Hepatocyte (in vitro differentiated cells): ENCODE measurements at regions not wholly inside any gene's neighbourhood (a gene's known extent, or its start where the extent isn't known, plus 50 kb on each side); places are given as distances from the start of the nearest gene placed in this dataset.

Source experiments
- DNase-seq: peaks from one replicate; pipeline ENCODE4 v3.0.0-alpha.2; 2016; ENCODE audit warnings: low spot score
- H2AFZ ChIP-seq: fragments of 200-600 bp; sonication (generic); 2 replicates; pipeline ENCODE4 v1.6.0; 2016; ENCODE audit warnings: antibody characterized with exemption, mild to moderate bottlenecking
- H3K27ac ChIP-seq: fragments of 200-600 bp; sonication (generic); 2 replicates; pipeline ENCODE4 v1.5.1; 2016; ENCODE audit warnings: mild to moderate bottlenecking
- H3K27me3 ChIP-seq: fragments of 200-600 bp; sonication (generic); 2 replicates; pipeline ENCODE4 v1.6.1; 2016
- H3K36me3 ChIP-seq: fragments of 200-600 bp; sonication (generic); replicated peaks from 2 replicates; pipeline ENCODE4 v1.5.1; 2016; ENCODE audit warnings: low read depth; ENCODE audit not compliant: insufficient read depth
- H3K4me1 ChIP-seq: fragments of 200-600 bp; sonication (generic); 2 replicates; pipeline ENCODE4 v1.5.1; 2016; ENCODE audit warnings: mild to moderate bottlenecking, moderate library complexity; ENCODE audit not compliant: insufficient read depth
- H3K4me2 ChIP-seq: fragments of 200-600 bp; sonication (generic); 2 replicates; pipeline ENCODE4 v1.6.0; 2016
- H3K4me3 ChIP-seq: fragments of 200-600 bp; sonication (generic); 2 replicates; pipeline ENCODE4 v1.5.1; 2016; ENCODE audit warnings: mild to moderate bottlenecking
- H3K79me2 ChIP-seq: fragments of 200-600 bp; sonication (generic); 2 replicates; pipeline ENCODE4 v1.6.0; 2017; ENCODE audit warnings: mild to moderate bottlenecking
- H3K9me2 ChIP-seq: fragments of 200-600 bp; sonication (generic); replicated peaks from 2 replicates; pipeline ENCODE4 v1.6.0; 2017; ENCODE audit warnings: mild to moderate bottlenecking; ENCODE audit not compliant: insufficient read depth
- H3K9me3 ChIP-seq: fragments of 200-600 bp; sonication (generic); 2 replicates; pipeline ENCODE4 v1.5.1; 2016; ENCODE audit warnings: low read depth, mild to moderate bottlenecking
- H4K20me1 ChIP-seq: fragments of 200-600 bp; sonication (generic); 2 replicates; pipeline ENCODE4 v1.6.0; 2016; ENCODE audit warnings: mild to moderate bottlenecking; ENCODE audit not compliant: insufficient read depth, poor library complexity, severe bottlenecking
- CTCF ChIP-seq: fragments of 200-600 bp; sonication (generic); IDR thresholded peaks from 2 replicates; pipeline ENCODE4 v1.5.1; 2016; ENCODE audit warnings: antibody characterized with exemption, mild to moderate bottlenecking; ENCODE audit not compliant: poor library complexity
- EZH2 ChIP-seq: fragments of 200-600 bp; sonication (generic); IDR thresholded peaks from 2 replicates; pipeline ENCODE4 v1.6.1; 2016; ENCODE audit warnings: antibody characterized with exemption, mild to moderate bottlenecking, borderline replicate concordance
- EZH2phosphoT487 ChIP-seq: fragments of 200-600 bp; sonication (generic); IDR thresholded peaks from one replicate; pipeline ENCODE4 v1.6.1; 2018; ENCODE audit warnings: antibody characterized with exemption, mild to moderate bottlenecking, low read depth, moderate library complexity; ENCODE audit not compliant: unreplicated experiment, severe bottlenecking
- WGBS: methylation state at CpG from one replicate; pipeline ENCODE4 v1.1.6; 2016; ENCODE audit warnings: low lambda C conversion rate; ENCODE audit errors: missing lambda C conversion rate; 5-methylcytosine and 5-hydroxymethylcytosine counted together

- TF ChIP-seq CTCF (no peak), EZH2phosphoT487 (no peak)
- Histone ChIP-seq H3K4me2 (no peak overlapping the region), H3K36me3 (no peaks in the 10 kb centered on the region), H3K79me2 (no peaks in the 10 kb centered on the region), H3K4me1 (peaks cover 10% of the 10 kb centered on the region), H3K27me3 (no peaks in the 10 kb centered on the region), H2AFZ (no peak overlapping the region), H3K9me3 (no peaks in the 10 kb centered on the region), H3K9me2 (no peaks in the 10 kb centered on the region), H3K4me3 (no peak overlapping the region), H4K20me1 (no peaks in the 10 kb centered on the region), H3K27ac (no peak overlapping the region)
- no peak for DNase-seq
- 80% methylated on average over 2 of the region's 2 CpGs for WGBS
These were observed 220.8 kb downstream of the MID1IP1 start for GRCh38 chrX:39022106-39022505.

- WGBS: 78% methylated on average over 2 of the region's 2 CpGs
These were observed 228.0 kb downstream of the MID1IP1 start for GRCh38 chrX:39029221-39029620.

GRCh38 chrX:39030636-39031035, 229.4 kb downstream of the MID1IP1 start:
- no peak overlapping the region for H3K27ac ChIP-seq
- 97% methylated on average over 2 of the region's 2 CpGs for WGBS
- H3K79me2 ChIP-seq: no peaks in the 10 kb centered on the region
- H3K4me3 ChIP-seq: no peak overlapping the region
- no peak for TF ChIP-seq EZH2
- no peak for TF ChIP-seq EZH2phosphoT487
- no peak for TF ChIP-seq CTCF
- DNase-seq: no peak
- H3K9me2 ChIP-seq: no peaks in the 10 kb centered on the region
- no peaks in the 10 kb centered on the region for H3K27me3 ChIP-seq
- H3K36me3 ChIP-seq: no peaks in the 10 kb centered on the region
- H3K4me1 ChIP-seq: no peaks in the 10 kb centered on the region
- H2AFZ ChIP-seq: no peak overlapping the region
- no peaks in the 10 kb centered on the region for H4K20me1 ChIP-seq
- H3K9me3 ChIP-seq: no peaks in the 10 kb centered on the region
- H3K4me2 ChIP-seq: no peak overlapping the region

More at GRCh38 chrX:39029221-39029620, 228.0 kb downstream of the MID1IP1 start:
- no peak overlapping the region for H2AFZ ChIP-seq
- no peaks in the 10 kb centered on the region for H3K9me2 ChIP-seq
- no peaks in the 10 kb centered on the region for H4K20me1 ChIP-seq
- H3K36me3 ChIP-seq: no peaks in the 10 kb centered on the region
- H3K4me1 ChIP-seq: no peaks in the 10 kb centered on the region
- TF ChIP-seq EZH2 (no peak), CTCF (no peak), EZH2phosphoT487 (no peak)
- no peaks in the 10 kb centered on the region for H3K27me3 ChIP-seq
- H3K4me3 ChIP-seq: no peak overlapping the region
- no peak overlapping the region for H3K4me2 ChIP-seq
- H3K27ac ChIP-seq: no peak overlapping the region
- no peaks in the 10 kb centered on the region for H3K79me2 ChIP-seq
- H3K9me3 ChIP-seq: no peaks in the 10 kb centered on the region
- DNase-seq: no peak

- H3K4me3 ChIP-seq: no peak overlapping the region
- H3K27me3 ChIP-seq: no peaks in the 10 kb centered on the region
- 96% methylated on average over 1 of the region's 1 CpG for WGBS
- no peak overlapping the region for H3K27ac ChIP-seq
- no peaks in the 10 kb centered on the region for H3K36me3 ChIP-seq
- H3K9me2 ChIP-seq: no peaks in the 10 kb centered on the region
- no peaks in the 10 kb centered on the region for H3K79me2 ChIP-seq
- H2AFZ ChIP-seq: no peak overlapping the region
- no peaks in the 10 kb centered on the region for H3K9me3 ChIP-seq
- TF ChIP-seq CTCF: no peak
- TF ChIP-seq EZH2: no peak
- no peak for TF ChIP-seq EZH2phosphoT487
- H3K4me1 ChIP-seq: no peaks in the 10 kb centered on the region
- no peak overlapping the region for H3K4me2 ChIP-seq
- DNase-seq: no peak
- no peaks in the 10 kb centered on the region for H4K20me1 ChIP-seq
These were observed 238.6 kb downstream of the MID1IP1 start for GRCh38 chrX:39039890-39040289.
